ENCODE measurements at regions not wholly inside any gene's neighbourhood (a gene's known extent, or its start where the extent isn't known, plus 50 kb on each side); places are given as distances from the start of the nearest gene placed in this dataset.

DNA sequence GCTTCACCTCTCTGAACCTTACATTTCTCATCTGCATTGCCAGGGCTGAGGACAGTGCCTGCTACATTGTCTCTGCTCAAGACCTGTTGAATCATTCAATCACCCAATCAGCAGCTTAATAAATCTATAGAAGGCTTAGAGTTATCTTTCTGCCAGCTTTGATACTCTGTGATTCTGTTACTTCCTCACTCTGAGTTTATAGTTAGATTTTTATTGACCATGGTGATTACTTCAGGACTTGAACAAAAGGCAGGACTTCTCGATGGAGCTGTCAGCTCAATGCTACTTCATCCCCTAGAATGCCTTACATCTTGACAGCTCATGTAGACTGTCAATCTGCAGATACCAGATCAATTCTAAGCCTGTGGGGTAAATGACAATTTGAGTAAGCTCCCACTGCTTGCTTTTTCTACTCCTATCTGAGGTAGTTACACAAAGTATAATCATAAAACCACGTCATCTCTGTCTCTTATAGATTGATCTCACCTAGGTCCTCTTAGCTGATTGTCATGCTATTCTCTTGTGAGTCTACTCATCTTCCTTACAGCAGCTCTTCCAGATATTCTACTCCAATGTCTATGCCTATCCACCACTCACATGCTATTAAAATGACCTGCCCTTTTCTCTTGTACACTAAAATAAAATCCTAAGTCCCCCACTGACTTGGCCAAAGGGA lies 318.3 kb upstream of the CA10 start:
- TF ChIP-seq, protein P1, sequence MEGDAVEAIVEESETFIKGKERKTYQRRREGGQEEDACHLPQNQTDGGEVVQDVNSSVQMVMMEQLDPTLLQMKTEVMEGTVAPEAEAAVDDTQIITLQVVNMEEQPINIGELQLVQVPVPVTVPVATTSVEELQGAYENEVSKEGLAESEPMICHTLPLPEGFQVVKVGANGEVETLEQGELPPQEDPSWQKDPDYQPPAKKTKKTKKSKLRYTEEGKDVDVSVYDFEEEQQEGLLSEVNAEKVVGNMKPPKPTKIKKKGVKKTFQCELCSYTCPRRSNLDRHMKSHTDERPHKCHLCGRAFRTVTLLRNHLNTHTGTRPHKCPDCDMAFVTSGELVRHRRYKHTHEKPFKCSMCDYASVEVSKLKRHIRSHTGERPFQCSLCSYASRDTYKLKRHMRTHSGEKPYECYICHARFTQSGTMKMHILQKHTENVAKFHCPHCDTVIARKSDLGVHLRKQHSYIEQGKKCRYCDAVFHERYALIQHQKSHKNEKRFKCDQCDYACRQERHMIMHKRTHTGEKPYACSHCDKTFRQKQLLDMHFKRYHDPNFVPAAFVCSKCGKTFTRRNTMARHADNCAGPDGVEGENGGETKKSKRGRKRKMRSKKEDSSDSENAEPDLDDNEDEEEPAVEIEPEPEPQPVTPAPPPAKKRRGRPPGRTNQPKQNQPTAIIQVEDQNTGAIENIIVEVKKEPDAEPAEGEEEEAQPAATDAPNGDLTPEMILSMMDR (IDR thresholded peaks at IDR 0.05) = no peak
- Histone ChIP-seq H3K79me2 (ENCODE audit: insufficient read depth, low read length) (no peaks in the 10 kb centered on the region), H3K9me3 (replicated peaks in 1 of 2; ENCODE audit: control insufficient read depth in 1 of 2, insufficient read depth in 1 of 2, low read length in 2 of 2) (peaks cover 0 to 3% of the 10 kb centered on the region in 2 donors), H3K27me3 (ENCODE audit: control insufficient read depth in 2 of 2, insufficient read depth in 2 of 2, low read length in 2 of 2) (no peaks in the 10 kb centered on the region), H4K20me1 (ENCODE audit: insufficient read depth, low read length) (no peaks in the 10 kb centered on the region), H2AFZ (ENCODE audit: insufficient read depth, low read depth, low read length, poor library complexity, severe bottlenecking) (no peak overlapping the region), H3K4me3 (replicated peaks in 1 of 3; ENCODE audit: low read depth in 2 of 3, low read length in 3 of 3) (no peak overlapping the region), H3K9ac (ENCODE audit: insufficient read depth, low read length, poor library complexity, severe bottlenecking) (no peak overlapping the region), H3K4me1 (ENCODE audit: control insufficient read depth in 1 of 2, insufficient read depth in 2 of 2, low read length in 2 of 2) (no peaks in the 10 kb centered on the region), H3K36me3 (replicated peaks in 1 of 2; ENCODE audit: control insufficient read depth in 1 of 2, insufficient read depth in 2 of 2, low read length in 2 of 2) (no peaks in the 10 kb centered on the region), H3K27ac (ENCODE audit: low read depth in 1 of 2, low read length in 2 of 2) (no peak overlapping the region), H3K4me2 (replicated peaks; ENCODE audit: extremely low read depth, low read length, poor library complexity, severe bottlenecking) (no peak overlapping the region)
- no peak for DNase-seq
- H3K27me3 Mint-ChIP-seq (ENCODE audit: low read depth in 3 of 3) = no peaks in the 10 kb centered on the region
- H3K27ac Mint-ChIP-seq = no peak overlapping the region
- 71% methylated on average over 1 of the region's 2 CpGs for WGBS (ENCODE audit: insufficient coverage)
- H3K4me1 Mint-ChIP-seq = no peaks in the 10 kb centered on the region
- H3K4me3 Mint-ChIP-seq = no peak overlapping the region
- intact Hi-C loops (cut with micrococcal nuclease) = no loop called here
- H3K36me3 Mint-ChIP-seq = no peaks in the 10 kb centered on the region
- H3K9me3 Mint-ChIP-seq = peaks cover 0 to 9% (median 0%) of the 10 kb centered on the region in 7 donors

DNA sequence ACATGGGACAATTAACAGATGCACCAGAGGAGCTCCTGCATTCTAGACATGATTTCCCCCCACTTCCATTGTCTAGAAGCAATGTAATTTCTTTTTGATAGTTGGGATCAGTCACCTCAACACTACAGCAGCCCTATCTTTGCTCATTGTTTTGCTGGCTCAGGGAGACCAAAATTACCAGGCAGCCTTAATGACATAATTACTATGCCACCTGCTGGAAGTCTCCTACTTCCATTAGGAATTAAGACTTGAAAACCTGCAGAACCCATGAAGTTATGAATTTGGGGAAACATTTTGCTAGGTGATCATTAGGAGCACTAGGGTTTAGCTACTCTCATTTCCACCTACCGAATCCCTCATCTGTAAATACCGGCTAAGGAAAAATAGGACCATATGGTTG lies 312.0 kb upstream of the CA10 start:
- Histone ChIP-seq H3K27me3 (ENCODE audit: control insufficient read depth in 2 of 2, insufficient read depth in 2 of 2, low read length in 2 of 2) (no peaks in the 10 kb centered on the region), H3K79me2 (ENCODE audit: insufficient read depth, low read length) (no peaks in the 10 kb centered on the region), H3K4me3 (replicated peaks in 1 of 3; ENCODE audit: low read depth in 2 of 3, low read length in 3 of 3) (no peak overlapping the region), H3K9ac (ENCODE audit: insufficient read depth, low read length, poor library complexity, severe bottlenecking) (no peak overlapping the region), H4K20me1 (ENCODE audit: insufficient read depth, low read length) (no peaks in the 10 kb centered on the region), H2AFZ (ENCODE audit: insufficient read depth, low read depth, low read length, poor library complexity, severe bottlenecking) (no peak overlapping the region), H3K36me3 (replicated peaks in 1 of 2; ENCODE audit: control insufficient read depth in 1 of 2, insufficient read depth in 2 of 2, low read length in 2 of 2) (no peaks in the 10 kb centered on the region), H3K9me3 (replicated peaks in 1 of 2; ENCODE audit: control insufficient read depth in 1 of 2, insufficient read depth in 1 of 2, low read length in 2 of 2) (peaks cover 3 to 9% of the 10 kb centered on the region in 2 donors), H3K4me2 (replicated peaks; ENCODE audit: extremely low read depth, low read length, poor library complexity, severe bottlenecking) (no peak overlapping the region), H3K27ac (ENCODE audit: low read depth in 1 of 2, low read length in 2 of 2) (no peak overlapping the region), H3K4me1 (ENCODE audit: control insufficient read depth in 1 of 2, insufficient read depth in 2 of 2, low read length in 2 of 2) (no peaks in the 10 kb centered on the region)
- Mint-ChIP-seq H3K36me3 (no peaks in the 10 kb centered on the region), H3K4me3 (no peak overlapping the region), H3K4me1 (no peaks in the 10 kb centered on the region), H3K27me3 (ENCODE audit: low read depth in 3 of 3) (no peaks in the 10 kb centered on the region), H3K27ac (no peak overlapping the region), H3K9me3 (peaks cover 2 to 12% (median 5%) of the 10 kb centered on the region in 7 donors)
- WGBS (ENCODE audit: insufficient coverage) = no CpG with 5 or more reads among the region's 2 CpGs
- DNase-seq = no peak
- intact Hi-C loops (cut with micrococcal nuclease) = no loop called here
- TF ChIP-seq, protein P1 (IDR thresholded peaks at IDR 0.05) = no peak
